NCI-H510A (cell line): ENCODE measurements at regions not wholly inside any gene's neighbourhood (a gene's known extent, or its start where the extent isn't known, plus 50 kb on each side); places are given as distances from the start of the nearest gene placed in this dataset.

Experiments
- DNase-seq: peaks from one replicate; lab custom pipeline; 2025; lab: John Stamatoyannopoulos, UW

DNA sequence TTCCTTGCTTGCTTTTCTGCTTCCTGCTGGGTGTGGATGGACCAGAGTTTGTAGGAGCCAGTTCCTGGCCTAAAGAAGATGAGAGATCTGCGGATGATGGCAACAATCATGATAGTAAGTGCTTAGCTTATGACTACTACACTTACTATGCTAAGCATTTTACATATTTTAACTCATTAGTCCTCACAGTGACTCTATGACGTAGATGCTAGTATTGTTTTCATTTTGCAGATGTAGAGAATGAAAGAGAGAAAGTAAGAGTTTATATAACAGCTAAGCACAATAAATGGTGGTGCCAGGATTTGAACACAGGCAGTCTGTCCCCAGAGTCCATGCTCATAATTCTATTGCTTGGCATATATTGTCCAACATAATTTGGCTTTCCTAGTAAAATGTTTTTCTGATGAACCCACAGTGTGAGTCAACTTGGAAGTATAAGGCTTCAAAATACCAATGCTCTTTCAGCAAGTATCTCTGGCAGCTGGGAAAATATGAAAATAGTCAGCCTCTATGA lies 363.2 kb upstream of the DDHD1 start:
- no peak for DNase-seq

DNA sequence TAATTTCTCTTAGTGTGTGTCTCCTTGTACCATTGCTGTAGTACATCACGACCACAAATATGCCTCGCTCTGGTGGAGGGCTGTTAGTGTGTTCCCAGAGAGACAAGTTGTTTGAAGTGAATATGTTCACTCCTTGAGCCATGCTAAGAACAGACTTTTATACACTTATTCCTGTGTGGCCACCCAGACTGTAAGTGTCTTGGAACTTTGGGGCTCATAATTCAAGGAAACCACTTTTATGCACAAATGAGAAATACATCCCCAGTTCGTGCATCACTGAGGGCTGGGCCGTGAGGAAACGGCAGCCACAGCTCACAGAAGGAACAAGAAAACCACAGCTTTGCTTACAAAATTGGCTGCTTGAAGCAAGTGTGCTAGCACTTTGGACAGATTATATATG lies 362.2 kb upstream of the DDHD1 start:
- no peak for DNase-seq

DNA sequence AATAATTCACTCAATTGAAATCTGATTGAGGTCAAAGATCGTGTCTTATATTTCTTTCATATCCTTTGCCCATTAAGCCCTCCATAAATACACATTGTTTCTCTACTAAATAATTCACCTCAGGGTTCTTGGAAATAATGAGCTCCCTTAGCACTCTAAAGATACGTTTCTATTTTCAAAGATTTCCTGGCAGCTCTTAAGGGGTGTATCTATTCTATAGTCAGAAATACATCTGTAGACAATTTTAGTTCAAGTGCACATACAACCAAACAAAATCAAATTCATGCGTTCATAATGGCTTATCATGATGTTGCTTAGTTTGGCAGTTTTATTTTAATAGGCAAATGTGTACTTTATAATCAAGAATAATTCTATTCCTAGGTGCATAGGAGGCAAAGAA lies 361.1 kb upstream of the DDHD1 start:
- no peak for DNase-seq

DNA sequence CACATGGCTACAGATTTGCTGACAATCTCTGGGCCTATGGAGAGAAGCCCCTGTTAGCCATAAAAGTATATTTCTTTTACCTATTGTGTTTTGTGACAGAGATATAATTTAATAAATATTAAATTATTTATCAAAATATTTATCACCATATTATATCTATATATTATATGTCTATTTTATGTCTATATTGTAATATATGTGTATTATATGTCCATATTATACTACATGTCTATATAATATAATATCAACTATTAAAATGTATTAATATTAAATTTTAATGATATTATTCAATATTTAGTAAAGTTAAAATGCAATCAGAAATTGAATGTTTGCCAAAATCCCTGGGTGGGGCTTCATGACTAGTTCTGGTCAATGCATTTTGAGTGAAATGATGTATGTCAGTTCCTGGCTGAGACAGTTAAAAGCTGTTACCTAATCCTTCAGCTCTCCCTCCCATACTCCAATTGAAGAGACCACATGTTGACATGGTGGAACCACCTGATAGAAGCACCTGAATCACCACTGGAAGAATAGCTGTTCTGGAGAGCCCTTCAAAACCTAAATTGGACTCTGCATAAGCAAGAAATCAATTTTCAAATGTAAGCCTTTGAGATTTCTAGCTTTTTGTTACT lies 357.3 kb upstream of the DDHD1 start:
- DNase-seq, result no peak

DNA sequence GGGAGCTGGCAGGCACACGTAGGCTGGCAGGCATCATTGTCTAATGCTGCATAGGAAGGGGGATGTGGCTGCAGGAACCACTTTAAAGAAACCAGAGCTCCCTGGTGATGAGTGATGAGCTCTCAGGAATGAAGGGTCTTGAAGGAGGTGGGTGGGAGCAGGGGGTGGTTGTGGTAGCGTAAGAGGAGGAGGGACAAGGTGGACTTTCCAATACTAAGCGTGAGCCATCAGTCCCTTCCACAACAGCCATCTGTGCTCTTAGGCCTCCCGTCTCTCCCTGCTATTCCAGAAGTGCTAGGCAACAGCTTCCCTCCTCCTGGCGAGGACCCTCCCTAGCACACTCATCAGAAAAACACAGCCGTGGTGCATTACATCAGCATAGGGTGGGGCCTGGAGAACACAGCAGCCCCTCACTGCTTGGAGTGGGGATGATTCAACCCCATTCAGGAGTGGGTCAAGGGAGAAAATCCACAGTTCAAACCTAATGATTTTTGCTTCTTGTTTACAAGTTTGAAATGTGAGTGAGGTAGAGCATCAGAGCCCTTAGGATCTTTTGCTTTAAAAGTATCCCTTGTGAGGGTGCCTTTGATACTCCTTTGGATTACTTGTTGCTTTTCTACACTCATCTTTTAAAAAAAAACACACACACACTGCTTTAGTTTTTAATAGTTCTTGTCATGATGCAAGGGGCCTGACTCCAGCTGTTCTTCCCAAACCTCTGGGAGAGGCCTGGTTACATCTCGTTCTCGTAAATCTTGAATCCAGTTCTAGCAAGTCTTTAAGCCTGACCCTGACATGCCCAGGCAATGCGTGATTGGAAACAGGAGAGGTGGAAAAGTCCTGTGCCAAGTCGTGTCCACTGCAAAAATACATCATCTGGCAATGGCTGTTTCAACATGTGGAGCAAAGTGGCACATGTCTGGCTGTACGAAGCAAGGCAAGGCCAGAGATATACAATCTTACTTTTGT lies 356.4 kb upstream of the DDHD1 start:
- DNase-seq, result no peak

DNA sequence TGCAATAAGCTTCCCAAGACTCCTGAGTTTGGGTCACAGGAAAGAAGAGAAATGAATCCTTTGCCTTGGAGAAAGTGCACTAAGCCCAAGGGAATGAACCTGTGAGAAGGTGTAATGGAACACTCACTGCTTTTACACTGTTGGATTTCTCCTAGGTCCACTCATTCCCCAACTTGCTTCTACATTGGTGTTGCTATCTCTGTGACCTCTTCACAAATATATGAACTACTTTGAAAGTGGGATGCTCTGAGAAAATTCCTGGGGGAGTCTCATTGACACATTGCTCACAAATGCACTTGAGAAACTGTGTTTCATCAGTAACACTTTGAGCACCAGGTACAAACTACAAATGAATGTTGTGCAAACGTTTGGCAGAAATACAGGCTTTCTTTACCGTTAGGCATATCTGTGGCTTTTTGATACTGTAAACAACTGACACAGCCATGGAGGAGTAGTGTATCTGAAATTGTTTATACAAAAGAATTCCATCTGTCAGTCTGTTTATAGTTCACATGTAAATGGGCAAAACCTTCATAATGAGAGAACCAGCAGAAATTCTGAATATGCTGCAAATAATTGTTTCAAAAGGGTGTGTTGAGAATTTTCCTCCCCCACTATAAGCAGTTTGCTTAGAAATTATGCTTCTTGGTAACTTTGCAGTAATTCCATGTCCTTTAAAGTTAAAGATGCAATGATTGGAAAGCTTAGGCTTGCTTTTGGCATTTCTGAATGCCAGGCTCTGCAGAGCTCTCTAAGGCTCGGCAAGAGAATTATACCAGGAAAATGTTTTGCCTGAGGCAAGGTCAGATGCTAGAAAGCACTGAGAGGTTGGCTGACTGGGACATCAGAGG lies 348.5 kb upstream of the DDHD1 start:
- DNase-seq, result no peak

DNA sequence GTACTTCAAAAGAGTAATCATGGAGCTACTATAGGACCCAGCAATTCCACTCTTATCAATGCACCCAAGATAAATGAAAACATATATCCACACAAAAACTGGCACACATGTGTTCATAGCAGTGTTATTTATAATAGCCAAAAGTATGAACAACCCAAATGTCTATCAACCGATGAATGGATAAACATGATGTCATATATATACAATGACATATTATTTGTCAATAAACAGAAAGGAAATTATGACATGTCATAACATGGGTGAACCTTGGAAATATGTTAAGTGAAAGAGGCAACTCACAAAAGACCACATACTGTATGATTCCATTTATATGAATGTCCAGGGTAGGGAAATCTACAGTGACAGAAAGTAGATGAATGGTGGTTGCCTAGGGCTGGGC lies 347.1 kb upstream of the DDHD1 start:
- no peak for DNase-seq

DNA sequence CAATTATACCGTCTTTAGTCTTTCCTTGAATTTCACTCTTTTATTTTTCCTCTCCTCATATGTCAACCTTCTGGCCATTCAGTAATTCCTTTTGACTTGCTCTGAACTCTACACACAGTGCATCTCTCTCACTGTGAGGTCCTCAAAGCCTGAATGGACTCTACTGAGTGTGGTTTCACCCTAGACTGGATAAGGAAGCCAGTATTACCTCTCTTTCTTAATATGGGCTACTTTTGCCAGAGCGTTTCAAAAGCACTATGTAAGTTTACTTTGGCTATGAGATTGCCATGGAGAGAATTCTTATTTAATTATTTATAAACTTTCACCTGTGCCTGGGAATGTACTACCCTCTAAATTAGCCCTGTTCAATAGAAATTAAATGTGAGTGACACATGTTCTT lies 343.5 kb upstream of the DDHD1 start:
- DNase-seq, result no peak

DNA sequence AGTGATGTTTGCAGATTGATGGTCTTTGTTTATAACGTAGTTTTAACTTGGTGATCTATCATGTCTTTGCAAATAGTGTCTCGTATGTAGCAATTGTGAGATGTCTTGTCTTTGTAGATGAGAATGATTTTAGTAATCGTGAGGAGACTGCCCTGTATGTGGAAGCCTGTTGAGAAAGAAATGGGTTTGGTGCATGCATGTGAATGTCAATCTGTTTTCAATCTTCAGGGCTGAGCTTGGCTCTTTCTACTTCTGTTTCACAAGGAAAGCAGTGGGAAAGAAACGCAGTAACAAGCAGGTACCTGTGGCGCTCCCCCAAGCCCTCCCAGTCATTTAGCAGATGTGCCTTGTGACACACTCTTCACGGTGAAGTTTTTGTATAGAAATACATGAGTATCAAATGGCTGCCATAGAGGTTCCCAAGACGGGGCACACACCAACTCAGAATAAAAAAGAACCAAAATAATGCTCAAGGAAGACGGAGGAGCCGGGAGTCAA lies 342.8 kb upstream of the DDHD1 start:
- DNase-seq, result no peak

DNA sequence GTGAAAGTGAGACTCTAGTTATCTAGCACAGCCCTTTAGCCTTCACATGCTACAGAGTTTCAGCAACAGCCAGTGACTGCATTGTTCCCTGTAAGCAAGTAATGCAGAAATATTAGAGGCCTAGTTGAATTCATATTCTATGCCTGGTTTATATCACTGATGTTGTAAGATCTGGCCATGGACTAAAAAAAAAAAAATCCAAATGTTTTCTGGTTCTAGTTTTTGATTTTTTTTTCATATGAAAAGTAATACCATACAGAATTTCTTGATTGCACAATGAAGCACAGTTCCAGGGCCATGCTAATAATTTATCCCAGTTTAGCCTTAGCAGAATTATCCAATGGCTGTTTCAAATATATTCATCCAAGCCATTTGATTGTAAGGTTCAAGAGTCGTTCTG lies 341.5 kb upstream of the DDHD1 start:
- no peak for DNase-seq

DNA sequence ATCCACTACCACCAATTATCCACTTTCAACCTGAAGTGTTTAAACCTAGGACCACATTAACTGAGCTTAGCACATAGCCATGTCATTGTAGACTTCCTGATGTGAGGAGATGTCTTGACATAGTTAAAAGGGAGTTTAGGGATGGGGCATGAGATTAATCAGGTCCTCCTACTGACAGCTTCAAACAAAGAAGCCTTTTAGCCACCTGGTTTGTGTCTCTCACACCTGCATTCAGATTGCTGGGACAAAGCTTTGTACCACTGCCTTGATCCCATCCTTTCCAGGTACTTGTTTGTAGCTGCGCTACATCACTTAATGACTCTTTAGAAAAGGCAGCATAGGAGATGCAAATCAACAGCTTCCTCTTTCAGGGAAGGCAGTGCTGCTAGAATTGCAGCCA lies 340.7 kb upstream of the DDHD1 start:
- DNase-seq, result no peak

DNA sequence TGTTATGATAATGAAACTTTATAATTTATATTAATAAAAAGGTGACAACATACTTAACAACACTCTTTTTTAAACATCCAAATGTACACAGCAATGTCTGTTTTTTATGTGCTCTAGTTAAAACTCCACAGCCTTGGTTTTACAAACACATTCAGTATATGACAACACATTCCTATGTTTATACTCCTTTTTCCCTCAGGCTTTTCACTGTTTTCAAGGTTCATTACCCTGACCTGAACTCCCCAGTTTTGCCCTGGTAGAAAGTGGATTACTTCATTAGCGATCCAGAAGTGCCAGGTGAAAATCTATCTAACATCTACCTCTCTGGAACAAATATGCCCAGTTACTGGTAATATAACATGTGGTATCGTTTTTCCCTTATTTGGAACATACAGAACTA lies 340.2 kb upstream of the DDHD1 start:
- DNase-seq, result no peak

DNA sequence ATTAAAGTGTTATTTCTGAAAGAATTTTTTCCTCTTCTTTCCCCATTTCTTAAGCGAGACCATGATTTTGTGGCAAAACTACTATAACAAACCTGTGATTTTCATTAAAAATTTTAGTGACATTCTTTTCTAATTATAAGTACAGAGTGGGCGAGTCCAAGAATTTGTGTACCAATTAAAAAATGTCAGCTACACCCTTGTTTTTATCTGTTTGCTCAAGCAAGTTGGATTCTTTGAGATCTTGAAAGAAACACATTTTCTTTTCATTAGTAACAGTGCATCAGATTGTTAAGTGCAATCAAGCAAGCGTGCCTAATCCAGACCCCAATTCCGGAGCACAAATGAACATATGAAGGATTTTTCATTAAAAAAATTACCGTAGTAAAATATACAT lies 338.8 kb upstream of the DDHD1 start:
- DNase-seq, result no peak

DNA sequence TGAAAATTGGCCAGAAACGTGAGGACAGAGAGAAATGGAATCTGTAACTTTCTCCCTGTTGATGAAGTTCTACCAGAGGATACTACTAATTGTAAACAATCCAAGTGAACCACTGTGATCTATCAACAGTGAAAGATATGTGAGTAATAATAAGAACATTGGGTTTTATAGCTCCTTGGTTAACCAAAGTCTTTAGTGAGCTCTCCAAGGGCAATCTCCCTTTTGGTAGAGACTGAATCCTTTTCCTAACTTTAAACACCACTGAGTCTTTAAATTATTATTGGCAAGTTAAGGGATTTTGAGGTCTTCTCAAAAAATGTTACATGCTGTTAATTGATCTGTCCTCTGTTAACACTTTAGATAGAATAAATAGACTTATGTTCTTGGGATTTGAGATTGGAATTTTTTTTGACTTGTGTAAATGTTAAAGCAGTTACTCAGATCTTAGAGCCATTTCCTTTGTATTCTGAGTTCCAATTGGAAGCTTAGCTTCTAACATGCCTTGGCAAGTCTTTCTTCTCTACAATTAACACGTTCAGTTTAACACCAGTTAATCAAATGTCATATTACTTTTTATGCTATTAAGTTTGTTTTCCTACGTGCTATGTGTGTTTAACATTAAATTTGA lies 338.2 kb upstream of the DDHD1 start:
- no peak for DNase-seq

DNA sequence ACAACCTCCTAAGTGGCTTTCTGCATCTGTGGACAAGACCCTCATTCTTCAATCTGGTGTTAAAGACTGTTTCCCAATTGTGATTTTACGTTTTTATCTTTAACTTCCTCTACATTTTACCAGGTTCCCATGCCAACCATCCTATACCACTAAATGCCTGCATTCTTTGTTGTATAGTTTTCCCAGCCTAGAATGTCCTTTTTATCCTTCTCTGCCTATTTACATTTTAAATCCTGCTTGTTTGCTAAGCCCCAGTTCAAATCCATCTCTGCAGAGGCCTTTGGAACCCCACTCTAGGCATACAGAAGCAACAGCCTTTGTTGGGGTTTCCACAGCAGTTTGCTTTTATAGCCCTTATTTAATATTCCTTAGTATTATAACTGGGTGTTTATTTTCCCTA lies 325.1 kb upstream of the DDHD1 start:
- DNase-seq, result no peak

DNA sequence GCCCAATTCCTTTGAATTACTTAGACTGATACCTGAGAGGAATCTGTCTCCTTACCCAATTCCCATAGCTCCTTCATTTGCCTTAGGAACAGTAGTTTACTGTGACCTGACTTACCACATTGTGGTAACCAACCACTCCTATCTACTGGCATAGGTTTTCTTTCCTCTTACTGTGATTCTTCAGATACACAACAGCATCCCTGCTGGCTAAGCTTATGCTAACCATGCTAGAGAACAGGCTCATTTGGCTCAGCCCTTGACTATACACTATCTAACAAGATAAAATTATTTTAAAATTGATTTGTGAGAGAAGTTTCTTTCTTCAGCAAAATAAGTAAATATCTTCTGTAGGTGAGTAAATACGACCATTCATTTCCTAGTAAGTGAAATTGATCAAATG lies 320.4 kb upstream of the DDHD1 start:
- no peak for DNase-seq

DNA sequence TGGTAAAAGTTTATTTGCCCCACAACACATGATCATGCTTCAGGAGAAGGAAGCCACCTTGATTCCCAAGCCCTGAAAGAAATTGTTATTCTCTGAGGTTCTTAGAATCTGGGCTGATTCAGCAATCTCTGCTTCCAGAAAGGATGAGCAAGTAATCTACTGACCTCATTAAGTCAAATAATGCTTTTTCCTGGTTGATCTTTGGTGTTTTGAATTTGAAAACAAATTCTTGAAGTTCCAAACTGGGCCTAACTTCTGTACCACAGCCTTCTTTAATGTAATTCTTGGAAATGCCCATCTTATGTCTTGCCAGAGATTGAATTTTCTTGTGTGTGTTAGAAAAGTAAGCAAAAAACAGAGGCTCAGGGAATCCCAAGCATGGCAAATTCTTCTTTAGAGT lies 319.2 kb upstream of the DDHD1 start:
- no peak for DNase-seq

DNA sequence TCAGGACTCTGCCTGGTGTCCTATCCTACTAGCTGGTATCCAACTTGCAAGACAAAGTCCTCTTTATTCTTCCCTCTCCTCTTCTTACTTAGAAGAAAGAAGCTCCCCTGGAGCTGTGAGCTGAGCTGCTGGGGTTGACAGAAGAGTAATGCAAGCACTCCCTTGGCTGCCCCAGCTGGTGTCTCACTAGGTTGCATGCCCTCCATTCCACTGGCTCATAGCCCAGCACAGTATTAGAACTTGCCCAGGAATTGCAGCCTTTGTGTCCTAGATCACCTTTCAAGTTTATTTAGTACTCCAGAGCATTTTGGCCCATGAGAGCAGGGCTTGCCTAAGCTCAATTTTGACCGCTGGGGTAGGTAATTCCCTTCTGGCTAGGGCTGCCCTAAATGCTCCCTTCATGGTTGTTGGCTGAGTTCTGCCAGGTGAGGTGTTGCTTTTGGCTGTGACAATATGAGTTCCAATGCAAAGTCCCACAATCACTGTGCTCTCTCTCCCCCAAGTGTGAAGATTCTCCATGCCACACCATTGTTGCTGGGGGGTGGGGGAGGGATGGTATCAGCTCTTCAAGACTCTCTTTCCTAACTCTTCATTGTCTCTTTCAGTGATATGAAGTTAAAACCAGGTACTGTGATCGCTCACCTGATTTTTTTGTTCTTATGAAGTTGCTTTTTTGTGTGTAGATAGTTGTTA lies 317.4 kb upstream of the DDHD1 start:
- DNase-seq, result no peak

DNA sequence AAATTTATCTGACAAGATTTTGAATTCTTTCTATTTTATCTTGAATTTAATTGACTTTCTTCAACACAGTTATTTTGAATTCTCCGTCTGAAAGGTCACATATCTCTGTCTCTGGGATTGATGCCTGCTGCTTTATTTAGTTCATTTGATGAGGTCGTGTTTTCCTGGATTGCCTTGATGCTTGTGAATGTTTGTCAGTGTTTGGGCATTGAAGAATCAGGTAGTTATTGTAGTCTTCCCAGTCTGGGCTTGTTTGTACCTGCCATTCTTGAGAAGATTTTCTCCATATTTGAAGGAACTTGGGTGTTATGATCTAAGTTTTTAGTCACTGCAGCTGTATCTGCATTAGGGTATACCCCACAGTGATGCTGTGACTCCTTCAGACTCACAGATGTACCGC lies 315.8 kb upstream of the DDHD1 start:
- DNase-seq, result no peak

DNA sequence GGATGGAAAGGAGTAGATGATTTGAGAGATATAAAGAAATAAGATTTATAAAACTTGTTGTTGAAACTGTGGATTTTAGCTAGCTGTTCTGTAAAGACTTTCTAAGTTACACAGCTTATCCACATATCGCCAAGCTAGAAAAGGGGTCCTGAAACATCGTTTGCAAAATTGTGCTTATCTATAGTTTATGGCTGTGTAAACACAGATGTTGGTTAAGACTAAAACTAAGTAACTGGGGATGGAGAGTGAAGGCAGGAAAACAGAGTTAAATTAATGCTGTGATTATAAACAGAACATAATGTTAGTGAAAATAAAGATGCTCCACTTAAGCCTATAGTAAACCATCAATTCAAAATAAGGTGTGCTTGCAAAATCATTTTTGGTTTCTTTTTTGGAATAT lies 311.3 kb upstream of the DDHD1 start:
- DNase-seq, result no peak
